ENCODE measurements at regions not wholly inside any gene's neighbourhood (a gene's known extent, or its start where the extent isn't known, plus 50 kb on each side); places are given as distances from the start of the nearest gene placed in this dataset.

- Mint-ChIP-seq H3K27me3 (peaks cover 2% of the 10 kb centered on the region), H3K9me3 (no peaks in the 10 kb centered on the region), H3K4me1 (peaks cover 13% of the 10 kb centered on the region), H3K36me3 (ENCODE audit: low read depth) (peaks cover 6% of the 10 kb centered on the region), H3K27ac (no peak overlapping the region), H3K4me3 (no peak overlapping the region)
- ChIA-PET CTCF (interaction anchor here (2.1 to 4.4 kb wide), 2 partner anchors 9 to 10 kb away, joined by 7 to 34 read pairs; no protein-coding TSS in a partner anchor), POLR2A (interaction anchor here (0.6 to 1.5 kb wide), 2 partner anchors 393 to 396 kb away, joined by 3 read pairs; partner anchors contain the start of genes BRCA2 and ZAR1L)
- no peak for DNase-seq
Measured at GRCh38 chr13:31919241-31919640, 112.3 kb upstream of the FRY start.

GRCh38 chr13:31919971-31920726, 111.4 kb upstream of the FRY start:
- ChIA-PET POLR2A (interaction anchor here (1.5 kb wide), 2 partner anchors 11 to 395 kb away, joined by 3 to 4 read pairs; partner anchors contain the start of genes BRCA2 and ZAR1L), CTCF (interaction anchor here (2.1 to 4.4 kb wide), 2 partner anchors 9 to 10 kb away, joined by 7 to 34 read pairs; no protein-coding TSS in a partner anchor)
- Mint-ChIP-seq H3K9me3 (no peaks in the 10 kb centered on the region), H3K27ac (no peak overlapping the region), H3K4me1 (peaks cover 13% of the 10 kb centered on the region), H3K4me3 (no peak overlapping the region), H3K36me3 (ENCODE audit: low read depth) (peaks cover 6% of the 10 kb centered on the region), H3K27me3 (peaks cover 2% of the 10 kb centered on the region)
- DNase-seq: no peak

GRCh38 chr13:31920727-31921100, 110.9 kb upstream of the FRY start:
- no peak overlapping the region for H3K27ac Mint-ChIP-seq
- peaks cover 2% of the 10 kb centered on the region for H3K27me3 Mint-ChIP-seq
- peaks cover 6% of the 10 kb centered on the region for H3K36me3 Mint-ChIP-seq (ENCODE audit: low read depth)
- H3K4me3 Mint-ChIP-seq: no peak overlapping the region
- H3K4me1 Mint-ChIP-seq: peaks cover 13% of the 10 kb centered on the region
- CTCF ChIA-PET: interaction anchor here (4.4 kb wide), 1 partner anchor 11 kb away, joined by 34 read pairs; no protein-coding TSS in a partner anchor
- POLR2A ChIA-PET: interaction anchor here (1.5 kb wide), 1 partner anchor 10 kb away, joined by 4 read pairs; no protein-coding TSS in a partner anchor
- no peaks in the 10 kb centered on the region for H3K9me3 Mint-ChIP-seq
- no peak for DNase-seq

DNA sequence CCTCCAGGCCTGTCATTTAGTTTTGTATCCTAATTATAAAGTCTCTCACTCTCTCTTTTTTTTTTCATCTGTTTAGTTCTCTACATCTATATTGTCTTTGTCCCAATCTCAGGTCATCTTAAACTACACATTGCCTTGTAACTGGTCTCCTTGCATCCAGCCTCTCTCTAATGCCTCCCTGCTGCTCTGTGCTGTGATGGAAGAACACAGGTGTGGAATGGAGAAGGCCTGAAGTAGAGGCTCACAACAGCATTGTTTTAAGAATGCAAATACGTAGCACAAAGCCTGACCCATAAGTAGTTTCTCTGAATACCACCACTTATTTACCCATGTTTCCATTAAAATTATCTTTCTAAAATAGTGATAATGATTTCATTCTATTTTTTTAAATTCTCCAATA, 108.8 kb upstream of the FRY start:
- no peaks in the 10 kb centered on the region for H3K9me3 Mint-ChIP-seq
- H3K27me3 Mint-ChIP-seq: no peaks in the 10 kb centered on the region
- no peak overlapping the region for H3K27ac Mint-ChIP-seq
- peaks cover 19% of the 10 kb centered on the region for H3K4me1 Mint-ChIP-seq
- ChIA-PET CTCF (no interaction called here), POLR2A (interaction anchor here (1.0 kb wide), 1 partner anchor 392 kb away, joined by 4 read pairs; the partner anchor contains the start of genes BRCA2 and ZAR1L)
- peaks cover 7% of the 10 kb centered on the region for H3K36me3 Mint-ChIP-seq (ENCODE audit: low read depth)
- no peak for DNase-seq
- H3K4me3 Mint-ChIP-seq: no peak overlapping the region

DNA sequence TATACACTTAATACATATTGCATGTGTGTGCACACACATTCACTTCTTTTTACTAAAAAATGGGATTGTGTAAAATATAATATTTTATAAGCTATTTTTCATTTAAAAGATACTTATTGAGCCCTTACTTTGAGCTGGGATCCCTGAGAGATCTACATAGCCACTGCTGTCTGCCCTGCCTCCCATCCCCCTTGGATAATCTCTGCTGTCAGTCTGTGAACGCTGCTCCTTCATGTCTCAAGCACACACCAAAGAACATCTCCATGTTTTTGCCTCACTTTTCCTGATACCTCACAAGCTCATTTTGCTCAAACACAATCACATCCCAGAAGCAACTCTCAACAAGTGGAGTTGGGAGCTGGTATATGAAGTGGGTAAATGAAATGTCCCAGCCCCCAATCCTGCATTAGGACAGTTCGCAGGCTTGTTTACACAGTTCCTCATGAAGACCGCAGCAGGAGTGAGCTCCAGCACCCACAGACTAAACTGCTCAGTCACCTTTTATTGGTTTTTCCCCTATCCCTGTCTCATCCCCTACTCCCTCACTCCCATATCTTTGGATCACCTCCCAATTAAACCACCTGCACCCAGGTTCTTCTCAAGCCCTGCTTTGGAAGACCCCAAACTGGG, 108.3 kb upstream of the FRY start:
- DNase-seq: no peak
- Mint-ChIP-seq H3K4me3 (no peak overlapping the region), H3K27me3 (no peaks in the 10 kb centered on the region), H3K9me3 (no peaks in the 10 kb centered on the region), H3K4me1 (peaks cover 25% of the 10 kb centered on the region), H3K36me3 (ENCODE audit: low read depth) (peaks cover 10% of the 10 kb centered on the region), H3K27ac (no peak overlapping the region)
- ChIA-PET POLR2A (interaction anchor here (1.0 kb wide), 1 partner anchor 392 kb away, joined by 4 read pairs; the partner anchor contains the start of genes BRCA2 and ZAR1L), CTCF (interaction anchor here (0.9 to 1.7 kb wide), 2 partner anchors 10 to 13 kb away, joined by 3 to 7 read pairs; no protein-coding TSS in a partner anchor)

DNA sequence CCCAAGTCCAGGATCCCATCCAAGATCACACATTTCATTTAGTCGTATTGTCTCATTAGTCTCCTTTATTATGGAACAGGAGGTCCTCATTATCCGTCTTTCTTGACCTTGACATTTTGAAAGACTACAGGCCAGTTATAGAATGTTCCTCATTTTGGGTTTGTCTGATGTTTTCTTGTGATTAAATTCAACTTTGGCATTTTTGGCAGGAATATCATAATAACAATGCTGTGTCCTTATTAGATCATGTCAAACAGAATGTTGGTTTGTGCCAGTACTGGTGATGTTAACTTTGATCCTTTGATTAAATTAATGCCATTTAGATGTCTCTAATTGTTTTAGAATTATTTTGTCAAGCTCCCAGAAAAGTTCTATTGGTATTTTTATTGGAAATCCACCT, 106.5 kb upstream of the FRY start:
- Mint-ChIP-seq H3K27me3 (no peaks in the 10 kb centered on the region), H3K4me3 (no peak overlapping the region), H3K4me1 (peaks cover 31% of the 10 kb centered on the region), H3K36me3 (ENCODE audit: low read depth) (peaks cover 10% of the 10 kb centered on the region), H3K9me3 (no peaks in the 10 kb centered on the region), H3K27ac (no peak overlapping the region)
- ChIA-PET POLR2A (no interaction called here), CTCF (no interaction called here)
- no peak for DNase-seq

- ChIA-PET CTCF (interaction anchor here (7.5 kb wide), 1 partner anchor 18 kb away, joined by 56 read pairs; no protein-coding TSS in a partner anchor), POLR2A (interaction anchor here (0.8 to 2.3 kb wide), 2 partner anchors 388 kb away, joined by 3 to 16 read pairs; partner anchors contain the start of genes BRCA2 and ZAR1L)
- Mint-ChIP-seq H3K27ac (no peak overlapping the region), H3K4me1 (peaks cover 27% of the 10 kb centered on the region), H3K27me3 (no peaks in the 10 kb centered on the region), H3K36me3 (ENCODE audit: low read depth) (peaks cover 9% of the 10 kb centered on the region), H3K9me3 (no peaks in the 10 kb centered on the region), H3K4me3 (no peak overlapping the region)
- DNase-seq: no peak
Measured at GRCh38 chr13:31927219-31927653, 104.3 kb upstream of the FRY start.

DNA sequence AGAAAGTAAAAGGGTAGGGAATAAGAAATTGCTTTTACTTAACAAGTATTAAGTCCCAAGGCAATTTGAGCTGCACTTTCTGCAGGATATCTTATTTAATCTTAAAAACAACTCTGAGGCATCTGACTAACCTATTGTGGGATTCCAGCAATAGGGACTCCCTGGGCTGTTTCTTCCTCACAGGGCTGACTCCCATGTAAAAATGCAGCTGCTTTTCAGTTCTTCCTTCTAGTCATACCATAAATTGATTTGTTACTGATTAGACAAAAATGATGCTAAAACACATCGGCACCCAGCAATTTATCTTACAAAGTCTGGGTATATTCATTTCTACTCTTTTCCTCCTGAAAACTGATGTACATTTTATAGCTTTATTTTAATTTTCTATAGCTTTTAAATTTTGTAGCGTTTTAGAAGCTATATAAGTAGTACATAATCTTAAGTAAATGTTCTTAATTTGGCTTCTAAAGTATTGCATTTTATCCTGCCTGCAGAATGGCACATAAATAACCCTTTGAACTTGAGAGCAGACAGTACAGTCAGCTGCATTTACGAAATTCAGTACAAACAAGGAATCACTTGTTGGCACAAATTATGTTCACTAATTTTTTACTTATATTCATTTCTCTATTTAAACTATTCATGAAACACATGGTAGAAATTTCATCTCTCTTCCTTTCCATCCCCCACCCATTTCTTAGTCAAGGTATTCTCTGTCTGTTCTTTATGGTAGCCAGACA, 102.4 kb upstream of the FRY start:
- H3K27me3 Mint-ChIP-seq: no peaks in the 10 kb centered on the region
- DNase-seq: no peak
- H3K4me1 Mint-ChIP-seq: peaks cover 33% of the 10 kb centered on the region
- no peaks in the 10 kb centered on the region for H3K9me3 Mint-ChIP-seq
- CTCF ChIA-PET: interaction anchor here (1.4 to 7.5 kb wide), 2 partner anchors 10 to 20 kb away, joined by 7 to 56 read pairs; no protein-coding TSS in a partner anchor
- POLR2A ChIA-PET: interaction anchor here (1.5 to 2.3 kb wide), 2 partner anchors 19 to 386 kb away, joined by 7 to 16 read pairs; partner anchors contain the start of genes BRCA2 and ZAR1L
- peaks cover 6% of the 10 kb centered on the region for H3K36me3 Mint-ChIP-seq (ENCODE audit: low read depth)
- no peak overlapping the region for H3K27ac Mint-ChIP-seq
- H3K4me3 Mint-ChIP-seq: no peak overlapping the region

DNA sequence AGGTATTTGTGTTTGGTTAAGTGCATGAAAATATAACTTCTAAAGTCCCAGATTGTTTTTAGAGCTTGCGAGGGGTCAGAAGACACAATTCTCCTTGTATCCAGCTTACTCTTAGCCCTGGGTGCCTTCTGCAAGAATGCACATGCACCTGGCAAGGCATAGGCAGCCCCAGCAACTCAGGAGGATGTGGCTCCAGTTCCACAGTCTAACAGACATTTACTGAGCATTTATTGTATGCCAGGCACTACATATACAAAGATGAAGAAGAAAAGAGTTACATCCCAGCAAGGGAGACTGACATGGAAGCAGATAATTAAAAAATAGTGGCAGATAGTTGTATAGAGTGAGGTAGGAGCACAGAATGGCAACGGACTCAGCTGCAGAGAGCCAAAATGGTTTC, 101.1 kb upstream of the FRY start:
- no peaks in the 10 kb centered on the region for H3K27me3 Mint-ChIP-seq
- CTCF ChIA-PET: interaction anchor here (1.2 to 7.5 kb wide), 2 partner anchors 12 to 21 kb away, joined by 3 to 56 read pairs; no protein-coding TSS in a partner anchor
- H3K9me3 Mint-ChIP-seq: no peaks in the 10 kb centered on the region
- H3K27ac Mint-ChIP-seq: no peak overlapping the region
- no peak overlapping the region for H3K4me3 Mint-ChIP-seq
- peaks cover 6% of the 10 kb centered on the region for H3K36me3 Mint-ChIP-seq (ENCODE audit: low read depth)
- POLR2A ChIA-PET: interaction anchor here (0.6 to 1.5 kb wide), 5 partner anchors 10 to 384 kb away, joined by 3 to 6 read pairs (median 4); partner anchors contain the start of genes BRCA2 and ZAR1L
- no peak for DNase-seq
- peaks cover 38% of the 10 kb centered on the region for H3K4me1 Mint-ChIP-seq

DNA sequence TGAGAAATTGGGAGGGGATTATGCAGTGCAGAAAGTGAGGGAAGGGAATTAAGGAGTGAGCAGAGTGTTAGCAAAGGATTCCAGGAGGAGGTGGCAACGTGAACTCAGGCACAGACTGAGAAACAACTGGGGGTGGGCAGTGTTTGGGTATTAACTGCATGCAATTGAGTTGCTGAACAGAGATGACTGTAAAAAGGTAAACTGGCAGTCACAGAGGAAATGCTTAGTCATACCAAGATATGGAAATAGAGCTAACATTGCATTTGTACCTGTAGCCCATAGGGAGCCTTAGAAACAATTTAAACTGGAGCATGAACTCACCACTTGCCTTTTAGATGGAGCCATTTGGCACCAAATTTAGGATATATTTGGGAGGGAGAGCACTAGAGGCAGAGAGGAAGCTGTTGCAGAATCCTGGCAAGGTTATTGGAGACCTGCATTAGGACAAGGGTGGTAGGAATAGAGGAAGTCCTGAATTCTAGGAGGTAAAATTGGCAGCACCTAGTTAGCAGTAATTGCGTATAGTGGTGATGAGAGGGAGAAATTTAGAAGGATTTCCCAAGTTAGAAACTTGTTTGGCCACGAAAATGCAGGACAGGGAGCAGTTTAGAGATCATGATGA, 100.6 kb upstream of the FRY start:
- ChIA-PET POLR2A (interaction anchor here (0.6 to 1.5 kb wide), 6 partner anchors 9 to 384 kb away, joined by 3 to 6 read pairs (median 4); partner anchors contain the start of genes BRCA2 and ZAR1L), CTCF (interaction anchor here (1.2 to 7.5 kb wide), 2 partner anchors 12 to 22 kb away, joined by 3 to 56 read pairs; no protein-coding TSS in a partner anchor)
- H3K36me3 Mint-ChIP-seq (ENCODE audit: low read depth): peaks cover 6% of the 10 kb centered on the region
- H3K4me1 Mint-ChIP-seq: peaks cover 38% of the 10 kb centered on the region
- H3K27ac Mint-ChIP-seq: no peak overlapping the region
- no peaks in the 10 kb centered on the region for H3K9me3 Mint-ChIP-seq
- peak; percentile 50 for DNase-seq
- H3K27me3 Mint-ChIP-seq: no peaks in the 10 kb centered on the region
- H3K4me3 Mint-ChIP-seq: no peak overlapping the region

DNA sequence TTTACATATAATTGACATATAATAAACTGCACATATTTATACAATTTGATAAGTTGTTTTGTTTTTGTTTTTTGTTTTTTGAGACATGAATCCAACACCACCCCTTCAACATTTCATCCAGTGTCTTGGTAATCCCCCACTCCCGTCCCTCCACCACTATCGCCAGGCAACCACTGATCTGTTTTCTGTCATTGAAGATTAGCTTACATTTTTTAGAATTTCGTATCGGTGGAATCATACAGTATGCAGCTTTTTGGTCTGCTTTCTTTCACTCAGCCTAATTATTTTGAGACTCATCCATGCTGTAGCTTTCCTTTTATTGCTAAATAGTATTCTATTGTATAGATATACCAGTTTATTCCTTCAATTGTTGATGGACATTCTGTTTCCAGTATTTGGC, 94.1 kb upstream of the FRY start:
- H3K36me3 Mint-ChIP-seq (ENCODE audit: low read depth): peaks cover 7% of the 10 kb centered on the region
- POLR2A ChIA-PET: no interaction called here
- DNase-seq: no peak
- H3K9me3 Mint-ChIP-seq: no peaks in the 10 kb centered on the region
- peaks cover 12% of the 10 kb centered on the region for H3K4me1 Mint-ChIP-seq
- no peak overlapping the region for H3K27ac Mint-ChIP-seq
- CTCF ChIA-PET: interaction anchor here (2.1 kb wide), 1 partner anchor 27 kb away, joined by 7 read pairs; no protein-coding TSS in a partner anchor
- no peak overlapping the region for H3K4me3 Mint-ChIP-seq
- H3K27me3 Mint-ChIP-seq: no peaks in the 10 kb centered on the region

- Mint-ChIP-seq H3K27me3 (no peaks in the 10 kb centered on the region), H3K9me3 (no peaks in the 10 kb centered on the region), H3K4me1 (peaks cover 3% of the 10 kb centered on the region), H3K36me3 (ENCODE audit: low read depth) (peaks cover 4% of the 10 kb centered on the region), H3K27ac (no peak overlapping the region), H3K4me3 (no peak overlapping the region)
- ChIA-PET POLR2A (interaction anchor here (0.6 kb wide), 1 partner anchor 9 kb away, joined by 4 read pairs; no protein-coding TSS in a partner anchor), CTCF (interaction anchor here (0.8 kb wide), 1 partner anchor 31 kb away, joined by 3 read pairs; no protein-coding TSS in a partner anchor)
- no peak for DNase-seq
Measured at GRCh38 chr13:31940076-31940475, 91.5 kb upstream of the FRY start.
